MCF 10A (cell line): ENCODE measurements at regions not wholly inside any gene's neighbourhood (a gene's known extent, or its start where the extent isn't known, plus 50 kb on each side); places are given as distances from the start of the nearest gene placed in this dataset.

Experiments
- BruUV-seq: library from RNA; stranded (reverse); fragments of 400-500 nt; replicated peaks from 2 replicates; lab custom pipeline; 2021; lab: Mats Ljungman, UMichigan
- CTCF ChIA-PET: fragments of 300-600 bp; sonication (Branson Sonifier 250); formaldehyde crosslinking; extraction: SDS; loops from one replicate; lab custom pipeline; 2021; ENCODE audit warnings: antibody characterized with exemption, inconsistent platforms; lab: Yijun Ruan, JAX
- POLR2A ChIA-PET: fragments of 300-600, 350-650 bp; sonication (Branson Sonifier 250); formaldehyde crosslinking; extraction: SDS; loops from one replicate; lab custom pipeline; 2020; ENCODE audit warnings: antibody characterized with exemption, inconsistent platforms; lab: Yijun Ruan, JAX
- DNase-seq: peaks from one replicate; pipeline ENCODE4 v3.0.0-alpha.2; 2018; ENCODE audit not compliant: unreplicated experiment
- H3K27ac Mint-ChIP-seq: one replicate; pipeline ENCODE4 v1.8.0; 2022; ENCODE audit warnings: mild to moderate bottlenecking, low read depth, mixed read lengths; ENCODE audit not compliant: unreplicated experiment
- H3K27me3 Mint-ChIP-seq: one replicate; pipeline ENCODE4 v1.8.0; 2022; ENCODE audit warnings: mixed read lengths; ENCODE audit not compliant: insufficient read depth, unreplicated experiment
- H3K36me3 Mint-ChIP-seq: one replicate; pipeline ENCODE4 v1.8.0; 2022; ENCODE audit warnings: mild to moderate bottlenecking, moderate library complexity, mixed read lengths; ENCODE audit not compliant: insufficient read depth, unreplicated experiment
- H3K4me1 Mint-ChIP-seq: one replicate; pipeline ENCODE4 v1.8.0; 2022; ENCODE audit warnings: mixed read lengths; ENCODE audit not compliant: insufficient read depth, unreplicated experiment
- H3K4me3 Mint-ChIP-seq: one replicate; pipeline ENCODE4 v1.8.0; 2022; ENCODE audit warnings: mild to moderate bottlenecking, moderate library complexity, mixed read lengths; ENCODE audit not compliant: unreplicated experiment
- H3K9me3 Mint-ChIP-seq: one replicate; pipeline ENCODE4 v1.8.0; 2022; ENCODE audit warnings: mixed read lengths; ENCODE audit not compliant: unreplicated experiment
- CTCF ChIP-seq: fragments of 200-600 bp; IDR thresholded peaks from one replicate; pipeline ENCODE4 v1.8.0; 2022; ENCODE audit warnings: antibody characterized with exemption, mild to moderate bottlenecking; ENCODE audit not compliant: unreplicated experiment
- intact Hi-C: fragments of 100-400 bp; cut with micrococcal nuclease; formaldehyde crosslinking; loops from 2 replicates; pipeline ENCODE4 v1.14.1; 2022

- no peaks in the 10 kb centered on the region for H3K36me3 Mint-ChIP-seq
- POLR2A ChIA-PET, result no interaction called here
These were observed 174.4 kb upstream of the TMPO start for GRCh38 chr12:98341026-98341425.

DNA sequence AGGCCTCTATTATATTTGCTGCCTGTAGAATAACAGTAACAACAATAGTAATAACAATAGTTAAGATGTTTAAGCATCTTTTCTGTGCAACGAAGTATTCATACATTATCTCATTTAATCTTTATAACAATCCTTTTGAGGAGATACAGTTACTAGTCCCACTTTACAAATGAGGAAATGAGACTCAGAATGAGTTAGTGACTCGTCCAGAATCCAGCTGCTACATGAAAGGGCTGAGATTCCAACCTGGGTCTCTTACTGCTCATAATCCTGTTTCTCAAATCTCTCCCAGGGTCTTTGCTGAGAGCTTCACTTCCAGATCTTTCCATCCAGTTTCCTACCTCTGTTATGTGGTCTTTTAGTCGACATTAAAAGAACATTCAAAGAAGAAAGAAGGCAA, 173.7 kb upstream of the TMPO start:
- no peaks in the 10 kb centered on the region for H3K9me3 Mint-ChIP-seq
- H3K36me3 Mint-ChIP-seq, result no peaks in the 10 kb centered on the region
- DNase-seq, result no peak
- no peaks in the 10 kb centered on the region for H3K4me1 Mint-ChIP-seq
- no peak for TF ChIP-seq CTCF
- intact Hi-C loops, result no loop called here
- CTCF ChIA-PET, result no interaction called here
- H3K27ac Mint-ChIP-seq, result no peak overlapping the region
- peaks cover 49% of the 10 kb centered on the region for H3K27me3 Mint-ChIP-seq
- BruUV-seq, result no TSS peak
- no peak overlapping the region for H3K4me3 Mint-ChIP-seq
- POLR2A ChIA-PET, result no interaction called here

More at GRCh38 chr12:98341026-98341425, 174.4 kb upstream of the TMPO start:
- intact Hi-C loops, result no loop called here
- no peak overlapping the region for H3K4me3 Mint-ChIP-seq
- H3K9me3 Mint-ChIP-seq, result no peaks in the 10 kb centered on the region
- DNase-seq, result no peak
- H3K27me3 Mint-ChIP-seq, result peaks cover 56% of the 10 kb centered on the region
- H3K4me1 Mint-ChIP-seq, result no peaks in the 10 kb centered on the region
- H3K27ac Mint-ChIP-seq, result no peak overlapping the region
- no TSS peak for BruUV-seq
- CTCF ChIA-PET, result interaction anchor here (0.6 kb wide), 1 partner anchor 1763 kb away, joined by 3 read pairs; no protein-coding TSS in a partner anchor
- no peak for TF ChIP-seq CTCF

GRCh38 chr12:98343002-98343567, 172.3 kb upstream of the TMPO start:
- BruUV-seq, result no TSS peak
- CTCF ChIA-PET, result no interaction called here
- no peak overlapping the region for H3K27ac Mint-ChIP-seq

More at GRCh38 chr12:98343002-98343567, 172.3 kb upstream of the TMPO start:
- Mint-ChIP-seq H3K27me3 (peaks cover 36% of the 10 kb centered on the region), H3K36me3 (no peaks in the 10 kb centered on the region), H3K4me3 (no peak overlapping the region), H3K9me3 (no peaks in the 10 kb centered on the region), H3K4me1 (no peaks in the 10 kb centered on the region)
- no peak for DNase-seq
- POLR2A ChIA-PET, result no interaction called here
- intact Hi-C loops, result no loop called here
- TF ChIP-seq CTCF, result no peak
